ENCODE measurements at regions not wholly inside any gene's neighbourhood (a gene's known extent, or its start where the extent isn't known, plus 50 kb on each side); places are given as distances from the start of the nearest gene placed in this dataset.

- TF ChIP-seq EZH2 (IDR thresholded peaks at IDR 0.05; ENCODE audit: low read length, missing control alignments) (no peak), CTCF (conservative IDR thresholded peaks at IDR 0.05 in 1 of 2, IDR thresholded peaks at IDR 0.05 in 1 of 2; ENCODE audit: low read depth in 1 of 2, low read length in 2 of 2) (no peak)
Measured at GRCh38 chrX:43505769-43506168, 150.3 kb upstream of the MAOA start.
